ENCODE measurements at regions not wholly inside any gene's neighbourhood (a gene's known extent, or its start where the extent isn't known, plus 50 kb on each side); places are given as distances from the start of the nearest gene placed in this dataset.
"Not testable (repeated sequence)": the region's sequence is repeated elsewhere in the genome, so short reads cannot be mapped to it uniquely, and the experiment has no call there.

DNA sequence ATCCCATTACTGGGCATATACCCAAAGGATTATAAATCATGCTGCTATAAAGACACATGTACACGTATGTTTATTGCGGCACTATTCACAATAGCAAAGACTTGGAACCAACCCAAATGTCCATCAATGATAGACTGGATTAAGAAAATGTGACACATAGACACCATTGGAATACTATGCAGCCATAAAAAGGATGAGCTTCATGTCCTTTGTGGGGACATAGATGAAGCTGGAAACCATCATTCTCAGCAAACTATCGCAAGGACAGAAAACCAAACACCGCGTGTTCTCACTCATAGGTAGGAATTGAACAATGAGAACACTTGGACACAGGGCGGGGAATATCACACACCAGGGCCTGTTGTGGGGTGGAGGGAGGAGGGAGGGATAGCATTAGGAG is 105.3 kb downstream of the NOC3L start:
- TF ChIP-seq EZH2phosphoT487 (conservative IDR thresholded peaks at IDR 0.05; ENCODE audit: low read length): not testable (repeated sequence)
- TF ChIP-seq, protein P1, sequence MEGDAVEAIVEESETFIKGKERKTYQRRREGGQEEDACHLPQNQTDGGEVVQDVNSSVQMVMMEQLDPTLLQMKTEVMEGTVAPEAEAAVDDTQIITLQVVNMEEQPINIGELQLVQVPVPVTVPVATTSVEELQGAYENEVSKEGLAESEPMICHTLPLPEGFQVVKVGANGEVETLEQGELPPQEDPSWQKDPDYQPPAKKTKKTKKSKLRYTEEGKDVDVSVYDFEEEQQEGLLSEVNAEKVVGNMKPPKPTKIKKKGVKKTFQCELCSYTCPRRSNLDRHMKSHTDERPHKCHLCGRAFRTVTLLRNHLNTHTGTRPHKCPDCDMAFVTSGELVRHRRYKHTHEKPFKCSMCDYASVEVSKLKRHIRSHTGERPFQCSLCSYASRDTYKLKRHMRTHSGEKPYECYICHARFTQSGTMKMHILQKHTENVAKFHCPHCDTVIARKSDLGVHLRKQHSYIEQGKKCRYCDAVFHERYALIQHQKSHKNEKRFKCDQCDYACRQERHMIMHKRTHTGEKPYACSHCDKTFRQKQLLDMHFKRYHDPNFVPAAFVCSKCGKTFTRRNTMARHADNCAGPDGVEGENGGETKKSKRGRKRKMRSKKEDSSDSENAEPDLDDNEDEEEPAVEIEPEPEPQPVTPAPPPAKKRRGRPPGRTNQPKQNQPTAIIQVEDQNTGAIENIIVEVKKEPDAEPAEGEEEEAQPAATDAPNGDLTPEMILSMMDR (IDR thresholded peaks at IDR 0.05; ENCODE audit: insufficient read depth, low read length, poor library complexity, severe bottlenecking): not testable (repeated sequence)
